HEK293 (cell line): ENCODE measurements at regions not wholly inside any gene's neighbourhood (a gene's known extent, or its start where the extent isn't known, plus 50 kb on each side); places are given as distances from the start of the nearest gene placed in this dataset.

Experiments used
- PRDM1 ChIP-seq: fragments of 450-650 bp; formaldehyde crosslinking; IDR thresholded peaks from 2 replicates; pipeline ENCODE4; 2016; ENCODE audit warnings: missing biosample characterization, missing genetic modification characterization
- SALL2 ChIP-seq: fragments of 450-650 bp; formaldehyde crosslinking; IDR thresholded peaks from 2 replicates; pipeline ENCODE4 v1.5.0; 2017; ENCODE audit warnings: missing biosample characterization, mild to moderate bottlenecking, missing genetic modification characterization, borderline replicate concordance
- ZBTB1 ChIP-seq: fragments of 450-650 bp; formaldehyde crosslinking; IDR thresholded peaks from 2 replicates; pipeline ENCODE4 v1.5.1; 2016; ENCODE audit warnings: missing biosample characterization, missing genetic modification characterization
- ZBTB8A ChIP-seq: fragments of 450-650 bp; formaldehyde crosslinking; IDR thresholded peaks from 2 replicates; pipeline ENCODE4 v1.5.1; 2016; ENCODE audit warnings: missing biosample characterization, missing genetic modification characterization
- ZNF175 ChIP-seq: fragments of 450-650 bp; formaldehyde crosslinking; IDR thresholded peaks from 2 replicates; pipeline ENCODE4 v1.5.1; 2016; ENCODE audit warnings: missing biosample characterization, missing genetic modification characterization
- ZNF202 ChIP-seq: fragments of 450-650 bp; formaldehyde crosslinking; IDR thresholded peaks from 2 replicates; pipeline ENCODE4 v1.5.1; 2016; ENCODE audit warnings: missing biosample characterization, missing genetic modification characterization, borderline replicate concordance
- ZNF530 ChIP-seq: fragments of 450-650 bp; formaldehyde crosslinking; IDR thresholded peaks from 2 replicates; pipeline ENCODE4 v1.5.1; 2016; ENCODE audit warnings: low read depth, missing biosample characterization, missing genetic modification characterization
- ZNF76 ChIP-seq: fragments of 450-650 bp; formaldehyde crosslinking; IDR thresholded peaks from 2 replicates; pipeline ENCODE4; 2016; ENCODE audit warnings: low read depth, missing biosample characterization, missing genetic modification characterization, borderline replicate concordance
- TF ChIP-seq, protein P1 (sequence below): fragments of 450-650 bp; formaldehyde crosslinking; optimal IDR thresholded peaks from 2 replicates; pipeline ENCODE3; 2016; ENCODE audit warnings: missing biosample characterization, mild to moderate bottlenecking, missing genetic modification characterization
- TF ChIP-seq, protein P2 (sequence below): fragments of 450-650 bp; formaldehyde crosslinking; IDR thresholded peaks from 2 replicates; pipeline ENCODE4 v1.5.1; 2016; ENCODE audit warnings: missing biosample characterization, missing genetic modification characterization
- TF ChIP-seq, protein P3 (sequence below): fragments of 450-650 bp; formaldehyde crosslinking; IDR thresholded peaks from 2 replicates; pipeline ENCODE4 v1.5.1; 2016; ENCODE audit warnings: missing biosample characterization, missing genetic modification characterization, low read depth
- TF ChIP-seq, protein P4 (sequence below): fragments of 450-650 bp; formaldehyde crosslinking; IDR thresholded peaks from 2 replicates; pipeline ENCODE4 v1.5.1; 2016; ENCODE audit warnings: missing biosample characterization, missing genetic modification characterization
- TF ChIP-seq, protein P5 (sequence below): fragments of 450-650 bp; formaldehyde crosslinking; IDR thresholded peaks from 2 replicates; pipeline ENCODE4 v1.5.1; 2017; ENCODE audit warnings: missing biosample characterization, missing genetic modification characterization
- TF ChIP-seq, protein P6 (sequence below): fragments of 450-650 bp; formaldehyde crosslinking; IDR thresholded peaks from 2 replicates; pipeline ENCODE4 v1.5.1; 2016; ENCODE audit warnings: missing biosample characterization, missing genetic modification characterization

DNA sequence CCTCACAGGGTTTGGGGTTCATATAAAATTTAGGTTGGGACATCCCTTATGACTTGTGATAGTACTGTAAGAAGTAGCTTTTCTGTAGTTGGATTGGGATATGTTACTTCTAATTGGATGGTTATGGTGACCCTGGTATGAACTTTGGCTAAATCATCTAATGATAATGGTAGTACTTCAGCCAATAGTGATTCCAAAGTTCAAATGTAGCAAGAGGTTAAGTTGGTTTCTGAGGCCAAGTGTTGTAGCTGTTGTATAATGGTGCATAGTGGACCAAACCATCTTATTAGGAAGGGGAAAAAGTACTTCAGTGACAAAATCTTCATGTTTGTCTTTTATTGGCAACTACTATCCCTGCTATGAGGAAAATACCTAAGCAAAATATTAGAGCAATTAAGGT lies 542.1 kb upstream of the IGFBP3 start:
- TF ChIP-seq ZBTB8A (no peak), ZNF175 (no peak), ZNF530 (tag by site-specific recombination) (no peak), ZNF202 (tag by site-specific recombination) (no peak), ZNF76 (tag by site-specific recombination) (no peak), ZBTB1 (tag by site-specific recombination) (no peak), PRDM1 (tag by site-specific recombination) (no peak), SALL2 (tag by site-specific recombination) (no peak)
- TF ChIP-seq, protein P1, sequence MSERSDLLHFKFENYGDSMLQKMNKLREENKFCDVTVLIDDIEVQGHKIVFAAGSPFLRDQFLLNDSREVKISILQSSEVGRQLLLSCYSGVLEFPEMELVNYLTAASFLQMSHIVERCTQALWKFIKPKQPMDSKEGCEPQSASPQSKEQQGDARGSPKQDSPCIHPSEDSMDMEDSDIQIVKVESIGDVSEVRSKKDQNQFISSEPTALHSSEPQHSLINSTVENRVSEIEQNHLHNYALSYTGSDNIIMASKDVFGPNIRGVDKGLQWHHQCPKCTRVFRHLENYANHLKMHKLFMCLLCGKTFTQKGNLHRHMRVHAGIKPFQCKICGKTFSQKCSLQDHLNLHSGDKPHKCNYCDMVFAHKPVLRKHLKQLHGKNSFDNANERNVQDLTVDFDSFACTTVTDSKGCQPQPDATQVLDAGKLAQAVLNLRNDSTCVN (tag by site-specific recombination) = no peak
- TF ChIP-seq, protein P2, sequence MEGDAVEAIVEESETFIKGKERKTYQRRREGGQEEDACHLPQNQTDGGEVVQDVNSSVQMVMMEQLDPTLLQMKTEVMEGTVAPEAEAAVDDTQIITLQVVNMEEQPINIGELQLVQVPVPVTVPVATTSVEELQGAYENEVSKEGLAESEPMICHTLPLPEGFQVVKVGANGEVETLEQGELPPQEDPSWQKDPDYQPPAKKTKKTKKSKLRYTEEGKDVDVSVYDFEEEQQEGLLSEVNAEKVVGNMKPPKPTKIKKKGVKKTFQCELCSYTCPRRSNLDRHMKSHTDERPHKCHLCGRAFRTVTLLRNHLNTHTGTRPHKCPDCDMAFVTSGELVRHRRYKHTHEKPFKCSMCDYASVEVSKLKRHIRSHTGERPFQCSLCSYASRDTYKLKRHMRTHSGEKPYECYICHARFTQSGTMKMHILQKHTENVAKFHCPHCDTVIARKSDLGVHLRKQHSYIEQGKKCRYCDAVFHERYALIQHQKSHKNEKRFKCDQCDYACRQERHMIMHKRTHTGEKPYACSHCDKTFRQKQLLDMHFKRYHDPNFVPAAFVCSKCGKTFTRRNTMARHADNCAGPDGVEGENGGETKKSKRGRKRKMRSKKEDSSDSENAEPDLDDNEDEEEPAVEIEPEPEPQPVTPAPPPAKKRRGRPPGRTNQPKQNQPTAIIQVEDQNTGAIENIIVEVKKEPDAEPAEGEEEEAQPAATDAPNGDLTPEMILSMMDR = no peak
- TF ChIP-seq, protein P3, sequence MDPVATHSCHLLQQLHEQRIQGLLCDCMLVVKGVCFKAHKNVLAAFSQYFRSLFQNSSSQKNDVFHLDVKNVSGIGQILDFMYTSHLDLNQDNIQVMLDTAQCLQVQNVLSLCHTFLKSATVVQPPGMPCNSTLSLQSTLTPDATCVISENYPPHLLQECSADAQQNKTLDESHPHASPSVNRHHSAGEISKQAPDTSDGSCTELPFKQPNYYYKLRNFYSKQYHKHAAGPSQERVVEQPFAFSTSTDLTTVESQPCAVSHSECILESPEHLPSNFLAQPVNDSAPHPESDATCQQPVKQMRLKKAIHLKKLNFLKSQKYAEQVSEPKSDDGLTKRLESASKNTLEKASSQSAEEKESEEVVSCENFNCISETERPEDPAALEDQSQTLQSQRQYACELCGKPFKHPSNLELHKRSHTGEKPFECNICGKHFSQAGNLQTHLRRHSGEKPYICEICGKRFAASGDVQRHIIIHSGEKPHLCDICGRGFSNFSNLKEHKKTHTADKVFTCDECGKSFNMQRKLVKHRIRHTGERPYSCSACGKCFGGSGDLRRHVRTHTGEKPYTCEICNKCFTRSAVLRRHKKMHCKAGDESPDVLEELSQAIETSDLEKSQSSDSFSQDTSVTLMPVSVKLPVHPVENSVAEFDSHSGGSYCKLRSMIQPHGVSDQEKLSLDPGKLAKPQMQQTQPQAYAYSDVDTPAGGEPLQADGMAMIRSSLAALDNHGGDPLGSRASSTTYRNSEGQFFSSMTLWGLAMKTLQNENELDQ = no peak
- TF ChIP-seq, protein P4, sequence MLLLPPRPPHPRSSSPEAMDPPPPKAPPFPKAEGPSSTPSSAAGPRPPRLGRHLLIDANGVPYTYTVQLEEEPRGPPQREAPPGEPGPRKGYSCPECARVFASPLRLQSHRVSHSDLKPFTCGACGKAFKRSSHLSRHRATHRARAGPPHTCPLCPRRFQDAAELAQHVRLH = no peak
- TF ChIP-seq, protein P5, sequence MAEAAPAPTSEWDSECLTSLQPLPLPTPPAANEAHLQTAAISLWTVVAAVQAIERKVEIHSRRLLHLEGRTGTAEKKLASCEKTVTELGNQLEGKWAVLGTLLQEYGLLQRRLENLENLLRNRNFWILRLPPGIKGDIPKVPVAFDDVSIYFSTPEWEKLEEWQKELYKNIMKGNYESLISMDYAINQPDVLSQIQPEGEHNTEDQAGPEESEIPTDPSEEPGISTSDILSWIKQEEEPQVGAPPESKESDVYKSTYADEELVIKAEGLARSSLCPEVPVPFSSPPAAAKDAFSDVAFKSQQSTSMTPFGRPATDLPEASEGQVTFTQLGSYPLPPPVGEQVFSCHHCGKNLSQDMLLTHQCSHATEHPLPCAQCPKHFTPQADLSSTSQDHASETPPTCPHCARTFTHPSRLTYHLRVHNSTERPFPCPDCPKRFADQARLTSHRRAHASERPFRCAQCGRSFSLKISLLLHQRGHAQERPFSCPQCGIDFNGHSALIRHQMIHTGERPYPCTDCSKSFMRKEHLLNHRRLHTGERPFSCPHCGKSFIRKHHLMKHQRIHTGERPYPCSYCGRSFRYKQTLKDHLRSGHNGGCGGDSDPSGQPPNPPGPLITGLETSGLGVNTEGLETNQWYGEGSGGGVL (tag by site-specific recombination) = no peak
- TF ChIP-seq, protein P6, sequence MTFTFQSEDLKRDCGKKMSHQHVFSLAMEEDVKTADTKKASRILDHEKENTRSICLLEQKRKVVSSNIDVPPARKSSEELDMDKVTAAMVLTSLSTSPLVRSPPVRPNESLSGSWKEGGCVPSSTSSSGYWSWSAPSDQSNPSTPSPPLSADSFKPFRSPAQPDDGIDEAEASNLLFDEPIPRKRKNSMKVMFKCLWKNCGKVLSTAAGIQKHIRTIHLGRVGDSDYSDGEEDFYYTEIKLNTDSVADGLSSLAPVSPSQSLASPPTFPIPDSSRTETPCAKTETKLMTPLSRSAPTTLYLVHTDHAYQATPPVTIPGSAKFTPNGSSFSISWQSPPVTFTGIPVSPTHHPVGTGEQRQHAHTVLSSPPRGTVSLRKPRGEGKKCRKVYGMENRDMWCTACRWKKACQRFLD (tag by site-specific recombination) = no peak
